ENCODE measurements at regions not wholly inside any gene's neighbourhood (a gene's known extent, or its start where the extent isn't known, plus 50 kb on each side); places are given as distances from the start of the nearest gene placed in this dataset.
"Not testable (repeated sequence)": the region's sequence is repeated elsewhere in the genome, so short reads cannot be mapped to it uniquely, and the experiment has no call there.

DNA sequence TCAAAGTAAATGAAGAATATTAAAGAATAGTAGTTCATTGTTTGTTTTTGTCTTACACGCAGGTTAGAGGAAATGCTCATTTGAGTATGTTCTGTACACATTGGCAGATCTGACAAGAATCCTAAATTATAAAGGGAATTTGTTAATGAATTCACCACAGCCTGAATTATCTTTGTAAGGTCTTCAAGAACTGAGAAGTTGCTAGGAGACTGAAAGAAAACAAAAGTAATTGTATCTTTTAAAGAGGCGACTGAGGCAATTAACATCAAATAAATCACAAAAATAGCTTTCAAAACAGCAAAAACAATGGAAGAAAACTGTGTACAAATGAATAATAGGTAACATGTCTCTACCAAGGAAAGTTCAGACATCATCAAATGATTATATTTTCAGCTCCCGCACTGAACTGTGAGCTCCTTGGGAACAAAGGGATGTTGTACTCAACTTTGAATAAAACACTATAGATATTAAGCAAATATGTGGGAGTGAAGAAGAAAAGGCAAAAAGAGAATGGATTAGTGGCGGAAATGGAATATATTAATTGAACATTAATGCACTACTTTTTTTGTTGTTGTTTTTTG, 51.7 kb upstream of the ATIC start:
- DNase-seq = no peak

DNA sequence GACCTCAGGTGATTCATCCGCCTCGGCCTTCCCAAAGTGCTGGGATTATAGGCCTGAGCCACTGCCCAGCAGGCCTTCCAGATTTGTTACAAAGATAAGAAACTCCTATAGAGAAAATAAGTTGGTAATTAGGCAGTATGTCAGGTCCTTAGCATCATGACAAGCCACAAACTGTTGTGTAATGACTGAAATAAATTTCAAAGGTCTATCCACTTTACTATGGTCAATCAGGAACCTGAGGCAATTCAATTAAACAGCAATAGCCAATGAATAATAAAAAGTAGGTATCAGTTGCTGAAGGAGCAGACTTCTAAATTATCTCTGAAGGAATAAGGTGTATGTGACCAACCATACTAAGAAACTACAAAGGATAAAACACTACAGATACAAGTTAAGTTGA, 62.4 kb upstream of the ATIC start:
- DNase-seq = no peak

- not testable (repeated sequence) for DNase-seq
These were observed 65.9 kb upstream of the ATIC start for GRCh38 chr2:215245919-215246318.

DNA sequence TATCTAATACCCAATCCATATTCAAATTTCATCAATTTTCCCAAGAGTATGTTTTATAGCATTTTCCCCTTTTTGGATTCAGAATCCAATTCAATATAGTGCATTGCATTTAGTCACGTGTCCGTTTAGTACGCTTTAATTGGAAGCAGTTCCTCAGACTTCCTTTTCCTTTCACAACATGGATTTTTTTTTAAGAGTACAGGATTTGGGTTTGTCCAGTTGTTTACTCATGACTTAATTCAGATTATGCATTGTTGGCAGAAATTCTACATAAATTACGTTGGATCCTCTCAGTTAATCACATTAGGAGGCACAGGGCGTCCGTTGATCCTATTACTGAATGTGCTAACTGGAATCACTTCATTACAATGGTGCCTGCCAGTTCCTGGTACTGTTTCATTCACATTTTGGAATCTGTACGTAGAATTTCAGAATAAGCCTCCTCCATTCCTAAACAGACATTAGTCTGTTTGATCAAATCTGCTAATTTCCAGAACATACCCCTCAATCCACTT, 70.0 kb upstream of the ATIC start:
- DNase-seq = peak in 2 of 14 donors; percentile 2 to 10

DNA sequence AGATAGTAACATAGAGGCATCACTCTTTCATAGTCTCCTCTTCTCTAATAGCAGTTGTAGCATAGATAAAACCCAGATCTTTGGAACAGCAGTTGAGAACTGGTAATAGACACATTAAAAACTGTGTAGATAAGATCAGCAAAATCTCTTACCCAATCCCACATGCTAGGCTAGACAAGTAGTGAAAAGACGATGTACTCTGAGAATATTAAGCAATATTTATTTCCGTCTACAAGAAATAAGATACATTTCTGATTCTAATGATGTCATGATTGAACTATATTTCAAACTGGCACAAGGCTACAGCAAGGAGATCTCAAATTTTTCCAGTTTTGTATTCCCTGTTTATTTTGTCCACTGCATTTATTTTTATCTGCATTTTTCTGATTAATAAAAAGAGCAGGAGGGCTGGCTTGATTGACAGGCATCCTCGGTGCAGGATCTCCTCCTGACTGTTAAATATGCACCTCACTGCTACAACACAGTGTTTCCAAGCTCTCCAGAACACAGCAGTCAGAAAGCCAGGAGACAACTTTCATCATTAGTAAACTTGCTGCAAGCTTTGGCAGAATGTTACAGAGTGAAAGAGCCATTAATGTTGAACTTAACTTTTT, 73.3 kb upstream of the ATIC start:
- no peak for DNase-seq

GRCh38 chr2:215236131-215236530, 75.7 kb upstream of the ATIC start:
- no peak for DNase-seq

GRCh38 chr2:215220221-215220620, 81.8 kb upstream of the ABCA12 start:
- DNase-seq = not testable (repeated sequence)

DNA sequence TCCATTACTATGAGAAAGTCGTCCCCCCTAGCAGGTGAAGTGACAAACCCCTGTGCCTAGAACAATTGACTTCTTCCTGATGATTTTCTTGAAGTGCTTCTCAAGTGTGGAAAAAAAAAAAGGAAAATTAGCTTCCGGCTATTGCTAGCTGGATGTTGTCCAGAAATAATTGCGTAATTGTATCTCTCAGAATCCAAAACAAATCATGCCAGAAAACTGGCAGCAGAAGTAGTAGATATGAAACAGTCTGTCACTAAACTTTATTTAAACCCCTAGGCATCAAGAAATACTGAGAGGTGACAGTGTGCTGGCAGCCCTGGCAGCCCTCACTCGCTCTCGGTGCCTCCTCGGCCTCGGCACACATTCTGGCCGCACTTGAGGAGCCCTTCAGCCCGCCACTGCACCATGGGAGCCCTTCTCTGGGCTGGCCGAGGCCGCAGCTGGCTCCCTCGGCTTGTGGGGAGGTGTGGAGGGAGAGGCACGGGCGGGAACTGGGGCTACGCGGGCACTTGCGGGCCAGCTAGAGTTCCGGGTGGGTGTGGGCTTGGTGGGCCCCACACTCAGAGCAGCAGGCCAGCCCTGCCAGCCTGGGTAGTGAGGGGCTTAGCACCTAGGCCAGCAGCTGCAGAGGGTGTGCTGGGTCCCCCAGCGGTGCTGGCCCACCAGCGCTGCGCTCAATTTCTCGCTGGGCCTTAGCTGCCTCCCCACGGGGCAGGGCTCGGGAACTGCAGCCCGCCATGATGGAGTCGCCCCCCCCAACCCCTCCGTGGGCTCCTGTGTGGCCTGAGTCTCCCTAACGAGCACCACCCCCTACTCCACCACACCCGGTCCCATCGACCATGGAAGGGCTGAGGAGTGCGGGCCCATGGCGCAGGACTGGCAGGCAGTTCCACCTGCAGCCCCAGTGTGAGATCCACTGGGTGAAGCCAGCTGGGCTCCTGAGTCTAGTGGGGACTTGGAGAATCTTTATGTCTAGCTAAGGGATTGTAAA, 80.5 kb upstream of the ABCA12 start:
- DNase-seq = no peak

GRCh38 chr2:215216806-215217205, 78.4 kb upstream of the ABCA12 start:
- no peak for DNase-seq

- DNase-seq = no peak
These were observed 77.2 kb upstream of the ABCA12 start for GRCh38 chr2:215215637-215216036.

GRCh38 chr2:215210082-215210481, 71.7 kb upstream of the ABCA12 start:
- no peak for DNase-seq

- no peak for DNase-seq
These were observed 69.5 kb upstream of the ABCA12 start for GRCh38 chr2:215207791-215208367.

- DNase-seq = no peak
These were observed 68.6 kb upstream of the ABCA12 start for GRCh38 chr2:215207041-215207440.

GRCh38 chr2:215205787-215206186, 67.4 kb upstream of the ABCA12 start:
- DNase-seq = no peak

DNA sequence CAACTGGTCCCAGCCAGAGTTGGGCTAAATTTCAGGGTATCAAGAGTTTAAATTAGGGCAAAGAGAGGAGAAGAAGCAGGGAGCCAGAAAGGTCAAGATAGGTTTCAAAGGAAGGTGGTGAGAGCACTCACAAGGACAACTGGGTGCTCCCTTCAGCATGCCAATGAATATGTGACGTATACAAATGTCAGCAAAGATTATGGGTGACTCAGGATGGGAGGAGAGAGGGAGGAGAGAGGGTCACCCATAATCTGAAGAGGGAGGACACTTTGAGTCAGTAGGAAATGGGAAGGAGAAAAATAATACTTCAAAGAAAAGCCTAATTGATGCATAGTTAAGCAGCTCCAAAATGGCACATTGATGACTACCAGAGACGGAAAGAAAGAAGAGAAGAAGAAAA, 53.1 kb upstream of the ABCA12 start:
- DNase-seq = no peak

DNA sequence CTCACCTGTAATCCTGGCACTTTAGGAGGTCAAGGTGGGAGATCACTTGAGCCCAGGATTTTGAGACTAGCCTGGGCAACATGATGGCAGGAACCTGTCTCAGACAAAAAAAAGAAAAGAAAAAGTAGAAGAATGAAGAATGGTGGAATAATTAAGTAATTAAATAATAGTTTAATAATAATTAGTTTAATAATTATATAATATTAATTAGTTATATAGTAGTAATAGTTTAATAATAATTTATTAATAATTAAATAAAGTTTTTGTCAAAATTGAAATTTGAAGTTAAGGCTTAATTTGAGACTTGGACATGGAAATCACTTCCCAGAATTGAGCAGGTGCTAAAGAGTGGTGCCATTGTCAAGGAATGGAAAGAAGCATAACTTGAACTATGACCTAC, 52.2 kb upstream of the ABCA12 start:
- DNase-seq = no peak

DNA sequence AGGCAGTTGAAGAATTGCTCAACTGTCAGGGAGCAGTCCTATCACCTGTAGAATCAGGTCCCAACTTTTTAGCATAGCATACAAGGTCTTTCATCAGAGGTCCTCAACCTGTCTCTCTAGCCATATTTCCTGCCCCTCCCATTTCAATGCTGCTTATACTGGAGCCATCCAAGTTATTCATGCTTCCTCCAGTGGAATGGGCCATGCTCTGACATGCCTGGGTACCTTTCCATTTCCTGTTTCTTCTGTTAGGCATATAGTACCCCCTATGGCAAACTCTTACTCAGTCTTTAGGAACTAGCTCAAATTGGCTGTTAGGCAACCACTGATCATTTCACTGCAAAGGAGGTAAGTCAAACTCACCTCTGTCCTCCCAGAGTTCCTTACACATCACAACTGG, 51.0 kb upstream of the ABCA12 start:
- DNase-seq = no peak

Measured in C1 segment of cervical spinal cord (tissue), 14 donors.